Cardiac fibroblast (primary cell): ENCODE measurements at regions not wholly inside any gene's neighbourhood (a gene's known extent, or its start where the extent isn't known, plus 50 kb on each side); places are given as distances from the start of the nearest gene placed in this dataset.

Source experiments
- DNase-seq, 2 donors: peaks; one replicate each; pipeline versions ENCODE4 v3.0.0 to v3.0.0-alpha.2; 2010; ENCODE audit warnings: low read depth in 2 of 2
- H3K4me3 ChIP-seq, 2 donors: replicated peaks in 1 of 2; 1 replicate in 1 of 2; 2 replicates in 1 of 2; pipeline ENCODE4 v1.5.1; 2011; ENCODE audit warnings: low read depth in 2 of 2, low read length in 2 of 2, mild to moderate bottlenecking in 2 of 2, moderate library complexity in 1 of 2
- TF ChIP-seq, protein P1 (sequence below): IDR thresholded peaks from one replicate; pipeline ENCODE4 v1.5.1; 2011; ENCODE audit warnings: low read depth, mild to moderate bottlenecking, low read length, inconsistent platforms

DNA sequence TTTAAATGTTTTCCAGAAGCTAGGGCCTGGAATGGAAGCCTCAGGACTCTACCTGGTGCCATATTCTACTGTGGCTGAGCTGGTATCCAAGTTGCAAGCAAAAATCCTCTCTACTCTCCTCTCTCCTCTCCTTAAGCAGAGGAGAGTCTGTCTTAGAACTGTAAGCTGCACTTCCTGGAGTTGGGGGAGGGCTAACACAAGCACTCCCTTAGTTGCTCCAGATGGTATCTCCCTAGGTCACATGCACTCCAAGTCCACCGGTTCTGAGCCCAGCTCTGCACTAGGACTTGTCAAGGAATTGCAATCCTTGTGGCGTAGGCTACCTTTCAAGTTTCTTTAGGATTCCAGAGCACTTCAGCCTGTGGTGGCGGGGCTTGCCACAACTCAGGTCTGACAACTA, 513.9 kb upstream of the RGMB start:
- H3K4me3 ChIP-seq: no peak overlapping the region
- TF ChIP-seq, protein P1, sequence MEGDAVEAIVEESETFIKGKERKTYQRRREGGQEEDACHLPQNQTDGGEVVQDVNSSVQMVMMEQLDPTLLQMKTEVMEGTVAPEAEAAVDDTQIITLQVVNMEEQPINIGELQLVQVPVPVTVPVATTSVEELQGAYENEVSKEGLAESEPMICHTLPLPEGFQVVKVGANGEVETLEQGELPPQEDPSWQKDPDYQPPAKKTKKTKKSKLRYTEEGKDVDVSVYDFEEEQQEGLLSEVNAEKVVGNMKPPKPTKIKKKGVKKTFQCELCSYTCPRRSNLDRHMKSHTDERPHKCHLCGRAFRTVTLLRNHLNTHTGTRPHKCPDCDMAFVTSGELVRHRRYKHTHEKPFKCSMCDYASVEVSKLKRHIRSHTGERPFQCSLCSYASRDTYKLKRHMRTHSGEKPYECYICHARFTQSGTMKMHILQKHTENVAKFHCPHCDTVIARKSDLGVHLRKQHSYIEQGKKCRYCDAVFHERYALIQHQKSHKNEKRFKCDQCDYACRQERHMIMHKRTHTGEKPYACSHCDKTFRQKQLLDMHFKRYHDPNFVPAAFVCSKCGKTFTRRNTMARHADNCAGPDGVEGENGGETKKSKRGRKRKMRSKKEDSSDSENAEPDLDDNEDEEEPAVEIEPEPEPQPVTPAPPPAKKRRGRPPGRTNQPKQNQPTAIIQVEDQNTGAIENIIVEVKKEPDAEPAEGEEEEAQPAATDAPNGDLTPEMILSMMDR: no peak
- no peak for DNase-seq

DNA sequence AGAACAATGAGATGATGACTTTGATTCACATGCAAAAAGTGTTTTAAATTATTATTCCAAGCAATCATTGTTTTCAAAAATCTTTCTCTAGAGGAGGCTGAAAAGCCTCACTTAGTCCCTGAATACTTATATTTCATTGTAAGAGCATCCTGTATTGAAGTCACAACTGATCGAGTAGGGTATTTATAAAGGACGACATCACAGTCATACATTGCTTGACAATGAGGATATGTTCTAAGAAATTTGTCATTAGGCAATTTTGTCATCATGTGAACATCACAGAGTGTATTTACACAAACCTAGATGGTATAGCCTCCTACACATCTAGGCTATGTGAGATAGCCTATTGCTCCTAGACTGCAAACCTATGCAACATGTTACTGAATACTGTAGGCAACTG, 510.4 kb upstream of the RGMB start:
- TF ChIP-seq, protein P1: no peak
- no peak overlapping the region for H3K4me3 ChIP-seq
- DNase-seq: peak in 1 of 2 donors; percentile 22

DNA sequence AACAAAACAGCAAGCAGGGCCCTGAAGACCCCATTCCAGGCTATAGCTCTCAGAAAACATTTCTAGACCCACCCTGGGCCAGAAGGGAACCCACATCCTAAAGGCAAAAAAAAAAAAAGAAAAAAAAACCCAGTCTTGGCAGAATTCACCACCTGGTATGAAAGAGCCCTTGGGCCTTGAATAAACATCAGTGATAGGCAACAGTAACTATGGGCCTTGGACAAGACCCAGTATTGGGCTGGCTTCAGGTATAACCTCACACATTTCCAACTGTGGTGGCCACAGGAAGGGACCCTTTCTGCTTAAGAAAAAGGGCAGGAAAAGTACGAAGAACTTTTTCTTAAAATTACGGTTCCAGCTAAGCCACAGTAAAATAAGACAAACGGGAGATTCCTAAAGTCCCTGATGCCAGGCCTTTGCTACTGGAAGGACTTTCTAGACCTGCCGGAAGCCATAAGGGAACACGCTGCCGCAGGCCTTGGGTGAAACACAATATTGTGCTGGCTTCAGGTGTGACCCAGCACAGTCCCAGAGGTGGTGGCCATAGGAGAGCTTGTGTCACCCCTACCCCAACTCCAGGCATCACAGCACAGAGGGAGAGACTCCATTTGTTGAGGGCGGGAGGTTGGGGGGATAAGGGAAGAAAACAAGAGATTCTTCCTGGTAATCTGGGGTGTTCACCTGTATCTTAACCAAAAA, 505.2 kb upstream of the RGMB start:
- no peak for DNase-seq

DNA sequence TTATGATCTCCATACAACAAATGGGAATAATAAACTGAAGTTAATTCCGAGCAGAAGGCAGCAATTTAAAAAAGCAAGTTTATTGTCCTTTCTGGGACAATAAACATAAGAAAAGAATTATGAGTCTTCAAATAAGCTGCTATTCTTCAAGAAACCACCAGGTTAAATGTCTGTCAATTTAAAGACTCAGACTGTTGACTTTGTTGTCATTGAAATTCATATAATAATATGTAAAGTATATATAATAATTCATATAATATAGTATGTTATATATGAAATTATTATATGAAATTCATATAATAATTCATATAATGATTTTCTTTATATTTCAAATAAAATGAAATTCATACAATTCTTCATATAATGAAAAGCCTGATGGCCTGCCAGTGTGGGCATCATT, 497.5 kb upstream of the RGMB start:
- no peak for DNase-seq
- H3K4me3 ChIP-seq: no peak overlapping the region
- TF ChIP-seq, protein P1: peak; percentile 9

More for the DNA sequence above, 505.2 kb upstream of the RGMB start:
- no peak overlapping the region for H3K4me3 ChIP-seq
- TF ChIP-seq, protein P1: no peak

DNA sequence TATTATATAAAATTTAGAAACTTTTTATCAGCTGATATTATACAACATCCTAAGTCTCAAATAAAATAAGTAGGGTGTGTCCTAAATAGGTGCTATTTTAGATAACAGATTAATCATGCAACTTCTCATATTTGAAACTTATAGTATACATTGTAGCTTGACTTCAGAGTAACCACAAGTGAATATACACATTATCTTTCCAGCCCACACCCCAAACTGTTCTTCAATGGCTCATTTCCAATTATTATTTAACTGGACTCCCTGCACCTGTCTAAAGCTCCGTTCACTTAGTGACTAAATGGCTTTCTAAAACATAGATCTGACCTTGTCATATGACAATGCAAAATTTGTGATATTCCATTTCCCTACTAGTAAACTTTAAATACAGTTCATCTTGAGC, 490.9 kb upstream of the RGMB start:
- H3K4me3 ChIP-seq: no peak overlapping the region
- TF ChIP-seq, protein P1: no peak
- DNase-seq: no peak

DNA sequence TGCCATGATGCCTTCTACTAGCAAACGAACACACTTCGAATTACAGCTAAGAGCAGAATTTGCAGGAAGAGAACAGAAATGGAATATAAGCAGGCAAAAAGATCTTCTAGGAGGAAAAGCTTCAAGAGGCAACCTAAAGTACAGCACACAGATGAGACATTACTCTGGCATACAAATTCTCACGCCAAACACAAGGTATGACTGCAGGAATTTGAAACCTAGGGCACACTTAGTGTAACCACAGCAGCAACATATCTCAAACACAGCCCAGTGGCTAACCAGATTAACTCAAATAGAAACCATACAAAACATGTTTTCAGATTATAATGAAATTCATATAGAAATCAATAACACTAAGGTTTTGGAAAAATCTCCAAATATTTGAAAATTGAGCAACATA, 481.0 kb upstream of the RGMB start:
- H3K4me3 ChIP-seq: no peak overlapping the region
- TF ChIP-seq, protein P1: no peak
- DNase-seq: no peak

DNA sequence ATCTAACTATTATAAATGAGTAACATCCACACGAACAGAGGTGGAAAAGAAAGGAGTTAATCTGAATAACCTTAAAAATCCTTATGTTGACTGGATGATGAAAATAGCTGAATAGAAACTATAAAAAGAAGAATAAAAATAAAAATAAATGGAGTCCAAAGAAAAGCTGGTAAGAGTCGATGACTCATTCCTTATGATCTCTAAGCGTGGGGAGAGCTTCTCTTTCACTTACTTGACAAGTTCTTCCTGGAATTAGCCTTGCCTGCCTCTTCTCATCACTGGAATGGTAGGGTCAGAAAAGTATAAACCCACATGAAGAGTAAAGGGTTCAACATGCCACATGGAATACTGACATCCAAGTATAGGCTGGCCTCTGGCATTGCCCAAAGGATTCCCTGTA, 477.0 kb upstream of the RGMB start:
- no peak overlapping the region for H3K4me3 ChIP-seq
- TF ChIP-seq, protein P1: no peak
- peak; percentile 52 to 59 for DNase-seq
